ENCODE measurements at regions not wholly inside any gene's neighbourhood (a gene's known extent, or its start where the extent isn't known, plus 50 kb on each side); places are given as distances from the start of the nearest gene placed in this dataset.

GRCh38 chr6:50970908-50971307 is 152.2 kb downstream of the TFAP2B start:
- Histone ChIP-seq H3K27ac (ENCODE audit: low read depth, low read length) (no peak overlapping the region), H3K9me2 (replicated peaks; ENCODE audit: control insufficient read depth, low read length) (no peaks in the 10 kb centered on the region), H3K79me2 (ENCODE audit: control insufficient read depth, low read length) (no peaks in the 10 kb centered on the region)

GRCh38 chr6:50973464-50973863 is 154.8 kb downstream of the TFAP2B start:
- H3K4me1 ChIP-seq (ENCODE audit: control insufficient read depth, low read length) = no peaks in the 10 kb centered on the region
- TF ChIP-seq EZH2phosphoT487 (IDR thresholded peaks at IDR 0.05; ENCODE audit: borderline replicate concordance, low read length) (no peak), CTCF (IDR thresholded peaks at IDR 0.05; ENCODE audit: low read depth, low read length, poor library complexity, severe bottlenecking) (no peak)
- H3K27ac ChIP-seq (ENCODE audit: low read depth, low read length) = no peak overlapping the region
- no peaks in the 10 kb centered on the region for H4K20me1 ChIP-seq (ENCODE audit: control insufficient read depth, insufficient read depth, low read depth, low read length)
- H3K9me2 ChIP-seq (replicated peaks; ENCODE audit: control insufficient read depth, low read length) = no peaks in the 10 kb centered on the region
- no peaks in the 10 kb centered on the region for H3K79me2 ChIP-seq (ENCODE audit: control insufficient read depth, low read length)
- H3K9me3 ChIP-seq (ENCODE audit: control insufficient read depth, insufficient read depth, low read length) = no peaks in the 10 kb centered on the region
- no peaks in the 10 kb centered on the region for H3K27me3 ChIP-seq (ENCODE audit: control insufficient read depth, low read length)
- H3K36me3 ChIP-seq (ENCODE audit: control insufficient read depth, low read length) = no peaks in the 10 kb centered on the region
- no peak overlapping the region for H3K4me2 ChIP-seq (ENCODE audit: low read length)
- H3K4me3 ChIP-seq (ENCODE audit: low read length) = no peak overlapping the region
- no peaks in the 10 kb centered on the region for H3F3A ChIP-seq (ENCODE audit: control insufficient read depth, insufficient read depth)

More at GRCh38 chr6:50970908-50971307, 152.2 kb downstream of the TFAP2B start:
- Histone ChIP-seq H3K36me3 (ENCODE audit: control insufficient read depth, low read length) (no peaks in the 10 kb centered on the region), H3F3A (ENCODE audit: control insufficient read depth, insufficient read depth) (no peaks in the 10 kb centered on the region), H3K9me3 (ENCODE audit: control insufficient read depth, insufficient read depth, low read length) (no peaks in the 10 kb centered on the region), H3K4me3 (ENCODE audit: low read length) (no peak overlapping the region), H3K4me1 (ENCODE audit: control insufficient read depth, low read length) (peaks cover 11% of the 10 kb centered on the region), H3K4me2 (ENCODE audit: low read length) (no peak overlapping the region), H3K27me3 (ENCODE audit: control insufficient read depth, low read length) (no peaks in the 10 kb centered on the region), H4K20me1 (ENCODE audit: control insufficient read depth, insufficient read depth, low read depth, low read length) (no peaks in the 10 kb centered on the region)
- no peak for TF ChIP-seq EZH2phosphoT487 (IDR thresholded peaks at IDR 0.05; ENCODE audit: borderline replicate concordance, low read length)
- TF ChIP-seq CTCF (IDR thresholded peaks at IDR 0.05; ENCODE audit: low read depth, low read length, poor library complexity, severe bottlenecking) = no peak

GRCh38 chr6:50974319-50974718 is 155.6 kb downstream of the TFAP2B start:
- Histone ChIP-seq H3K9me3 (ENCODE audit: control insufficient read depth, insufficient read depth, low read length) (no peaks in the 10 kb centered on the region), H3K4me1 (ENCODE audit: control insufficient read depth, low read length) (no peaks in the 10 kb centered on the region), H3K4me2 (ENCODE audit: low read length) (no peak overlapping the region), H3K27me3 (ENCODE audit: control insufficient read depth, low read length) (no peaks in the 10 kb centered on the region), H3K9me2 (replicated peaks; ENCODE audit: control insufficient read depth, low read length) (no peaks in the 10 kb centered on the region), H4K20me1 (ENCODE audit: control insufficient read depth, insufficient read depth, low read depth, low read length) (no peaks in the 10 kb centered on the region), H3K79me2 (ENCODE audit: control insufficient read depth, low read length) (no peaks in the 10 kb centered on the region), H3F3A (ENCODE audit: control insufficient read depth, insufficient read depth) (no peaks in the 10 kb centered on the region), H3K4me3 (ENCODE audit: low read length) (no peak overlapping the region), H3K36me3 (ENCODE audit: control insufficient read depth, low read length) (no peaks in the 10 kb centered on the region), H3K27ac (ENCODE audit: low read depth, low read length) (no peak overlapping the region)
- no peak for TF ChIP-seq EZH2phosphoT487 (IDR thresholded peaks at IDR 0.05; ENCODE audit: borderline replicate concordance, low read length)
- no peak for TF ChIP-seq CTCF (IDR thresholded peaks at IDR 0.05; ENCODE audit: low read depth, low read length, poor library complexity, severe bottlenecking)

GRCh38 chr6:50975216-50975615 is 156.5 kb downstream of the TFAP2B start:
- Histone ChIP-seq H3K36me3 (ENCODE audit: control insufficient read depth, low read length) (no peaks in the 10 kb centered on the region), H3K27ac (ENCODE audit: low read depth, low read length) (no peak overlapping the region), H3K4me1 (ENCODE audit: control insufficient read depth, low read length) (no peaks in the 10 kb centered on the region), H3F3A (ENCODE audit: control insufficient read depth, insufficient read depth) (no peaks in the 10 kb centered on the region), H3K79me2 (ENCODE audit: control insufficient read depth, low read length) (no peaks in the 10 kb centered on the region), H4K20me1 (ENCODE audit: control insufficient read depth, insufficient read depth, low read depth, low read length) (no peaks in the 10 kb centered on the region), H3K9me3 (ENCODE audit: control insufficient read depth, insufficient read depth, low read length) (no peaks in the 10 kb centered on the region), H3K4me2 (ENCODE audit: low read length) (no peak overlapping the region), H3K9me2 (replicated peaks; ENCODE audit: control insufficient read depth, low read length) (no peaks in the 10 kb centered on the region), H3K27me3 (ENCODE audit: control insufficient read depth, low read length) (no peaks in the 10 kb centered on the region), H3K4me3 (ENCODE audit: low read length) (no peak overlapping the region)
- TF ChIP-seq CTCF (IDR thresholded peaks at IDR 0.05; ENCODE audit: low read depth, low read length, poor library complexity, severe bottlenecking) = no peak
- no peak for TF ChIP-seq EZH2phosphoT487 (IDR thresholded peaks at IDR 0.05; ENCODE audit: borderline replicate concordance, low read length)
